H9 (cell line): ENCODE measurements at regions not wholly inside any gene's neighbourhood (a gene's known extent, or its start where the extent isn't known, plus 50 kb on each side); places are given as distances from the start of the nearest gene placed in this dataset.

Source experiments
- DNase-seq: peaks from one replicate; pipeline ENCODE4 v3.0.0-alpha.2; 2017
- H2AFZ ChIP-seq: one replicate; pipeline ENCODE4 v1.6.1; 2013; ENCODE audit warnings: mild to moderate bottlenecking, low read length, control low read depth, moderate library complexity
- H2AK5ac ChIP-seq: 2 replicates; pipeline ENCODE4 v1.6.1; 2013; ENCODE audit warnings: low read length, control low read depth, mixed read lengths; ENCODE audit not compliant: insufficient read length
- H2BK120ac ChIP-seq: one replicate; pipeline ENCODE4 v1.6.1; 2013; ENCODE audit warnings: low read depth, mild to moderate bottlenecking, low read length, control low read depth, inconsistent platforms; ENCODE audit not compliant: poor library complexity, severe bottlenecking
- H2BK12ac ChIP-seq: 2 replicates; pipeline ENCODE4 v1.6.1; 2013; ENCODE audit warnings: low read length, control low read depth, mixed read lengths, low read depth; ENCODE audit not compliant: insufficient read length
- H2BK15ac ChIP-seq: 2 replicates; pipeline ENCODE4 v1.6.1; 2013; ENCODE audit warnings: low read depth, low read length, control low read depth
- H2BK20ac ChIP-seq: one replicate; pipeline ENCODE4 v1.6.1; 2013; ENCODE audit warnings: low read depth, mild to moderate bottlenecking, low read length, control low read depth, inconsistent platforms; ENCODE audit not compliant: poor library complexity, severe bottlenecking
- H2BK5ac ChIP-seq: 2 replicates; pipeline ENCODE4 v1.6.1; 2013; ENCODE audit warnings: low read length, control low read depth, mixed read lengths; ENCODE audit not compliant: insufficient read length
- H3K14ac ChIP-seq: 2 replicates; pipeline ENCODE4 v1.6.1; 2013; ENCODE audit warnings: low read length, control low read depth; ENCODE audit not compliant: insufficient read depth
- H3K18ac ChIP-seq: 2 replicates; pipeline ENCODE4 v1.6.1; 2013; ENCODE audit warnings: low read depth, mild to moderate bottlenecking, mixed read lengths, low read length, control low read depth; ENCODE audit not compliant: insufficient read length
- H3K23ac ChIP-seq: 2 replicates; pipeline ENCODE4 v1.6.1; 2013; ENCODE audit warnings: low read length, control low read depth, mixed read lengths, low read depth; ENCODE audit not compliant: insufficient read length
- H3K23me2 ChIP-seq: 2 replicates; pipeline ENCODE4 v1.6.1; 2013; ENCODE audit warnings: low read depth, mild to moderate bottlenecking, mixed read lengths, low read length, control low read depth; ENCODE audit not compliant: insufficient read length, poor library complexity, severe bottlenecking
- H3K27ac ChIP-seq: 2 replicates; pipeline ENCODE4 v1.5.1; 2013; ENCODE audit warnings: low read length, control low read depth, mixed read lengths, low read depth; ENCODE audit not compliant: insufficient read length
- H3K27me3 ChIP-seq: 2 replicates; pipeline ENCODE4 v1.6.1; 2013; ENCODE audit warnings: low read length, control low read depth, inconsistent platforms; ENCODE audit not compliant: insufficient read depth
- H3K4ac ChIP-seq: 2 replicates; pipeline ENCODE4 v1.6.1; 2013; ENCODE audit warnings: low read depth, mild to moderate bottlenecking, control low read depth, inconsistent platforms, low read length, moderate library complexity
- H3K4me1 ChIP-seq: 2 replicates; pipeline ENCODE4 v1.6.1; 2013; ENCODE audit warnings: low read length, control low read depth, inconsistent platforms; ENCODE audit not compliant: insufficient read depth
- H3K4me2 ChIP-seq: 2 replicates; pipeline ENCODE4 v1.6.1; 2013; ENCODE audit warnings: low read length, control low read depth, mixed read lengths; ENCODE audit not compliant: insufficient read length, insufficient read depth
- H3K56ac ChIP-seq: 2 replicates; pipeline ENCODE4 v1.6.1; 2013; ENCODE audit warnings: low read depth, mild to moderate bottlenecking, mixed read lengths, low read length, control low read depth; ENCODE audit not compliant: insufficient read length
- H3K79me1 ChIP-seq: 2 replicates; pipeline ENCODE4 v1.6.1; 2013; ENCODE audit warnings: low read depth, mild to moderate bottlenecking, moderate library complexity, low read length, control low read depth, inconsistent platforms; ENCODE audit not compliant: insufficient read depth, poor library complexity, severe bottlenecking
- H3K79me2 ChIP-seq: 2 replicates; pipeline ENCODE4 v1.6.1; 2013; ENCODE audit warnings: low read length, control low read depth, inconsistent platforms; ENCODE audit not compliant: insufficient read depth
- H3K9ac ChIP-seq: 2 replicates; pipeline ENCODE4 v1.6.1; 2013; ENCODE audit warnings: low read length, control low read depth, mixed read lengths; ENCODE audit not compliant: insufficient read length; ENCODE audit errors: extremely low read depth
- H3K9me3 ChIP-seq: one replicate; pipeline ENCODE4 v1.6.1; 2013; ENCODE audit warnings: low read depth, low read length, inconsistent platforms; ENCODE audit not compliant: control insufficient read depth
- H3T11ph ChIP-seq: one replicate; pipeline ENCODE4 v1.6.1; 2013; ENCODE audit warnings: mild to moderate bottlenecking, low read length, control low read depth, inconsistent platforms
- H4K20me1 ChIP-seq: one replicate; pipeline ENCODE4 v1.6.1; 2013; ENCODE audit not compliant: control insufficient read depth, insufficient read length, insufficient read depth
- H4K5ac ChIP-seq: 2 replicates; pipeline ENCODE4 v1.6.1; 2013; ENCODE audit warnings: low read depth, mild to moderate bottlenecking, mixed read lengths, low read length, control low read depth; ENCODE audit not compliant: insufficient read length
- H4K8ac ChIP-seq: replicated peaks from 2 replicates; pipeline ENCODE4 v1.6.1; 2013; ENCODE audit warnings: low read length, control low read depth, mixed read lengths, low read depth; ENCODE audit not compliant: insufficient read length
- H4K91ac ChIP-seq: 2 replicates; pipeline ENCODE4 v1.6.1; 2013; ENCODE audit warnings: low read depth, mild to moderate bottlenecking, moderate library complexity, mixed read lengths, low read length, control low read depth; ENCODE audit not compliant: insufficient read length
- H3K27ac Mint-ChIP-seq, 3 experiments: 2 replicates in 2 of 3; 3 replicates in 1 of 3; pipeline ENCODE4 v1.8.0; 2020 to 2021; ENCODE audit warnings: mixed read lengths in 3 of 3, mild to moderate bottlenecking in 1 of 3, moderate library complexity in 1 of 3
- H3K27me3 Mint-ChIP-seq: 2 replicates; pipeline ENCODE4 v1.8.0; 2021; ENCODE audit warnings: low read depth, mild to moderate bottlenecking, moderate library complexity, mixed read lengths
- H3K36me3 Mint-ChIP-seq, 3 experiments: 2 replicates in 2 of 3; 3 replicates in 1 of 3; pipeline ENCODE4 v1.8.0; 2020 to 2021; ENCODE audit warnings: low read depth in 3 of 3, mixed read lengths in 3 of 3; ENCODE audit not compliant: insufficient read depth in 1 of 3
- H3K4me1 Mint-ChIP-seq, 2 experiments: 2 replicates each; pipeline ENCODE4 v1.8.0; 2020; ENCODE audit warnings: mixed read lengths in 2 of 2
- H3K4me3 Mint-ChIP-seq, 2 experiments: 2 replicates in 1 of 2; 3 replicates in 1 of 2; pipeline ENCODE4 v1.8.0; 2020 to 2021; ENCODE audit warnings: mild to moderate bottlenecking in 2 of 2, mixed read lengths in 2 of 2, moderate library complexity in 1 of 2
- H3K9me3 Mint-ChIP-seq, 2 experiments: 2 replicates in 1 of 2; 3 replicates in 1 of 2; pipeline ENCODE4 v1.8.0; 2020; ENCODE audit warnings: mild to moderate bottlenecking in 2 of 2, mixed read lengths in 2 of 2, moderate library complexity in 1 of 2
- CTCF ChIP-seq: fragments of 200-600 bp; sonication (generic); conservative IDR thresholded peaks from 3 replicates; pipeline ENCODE4 v1.8.0; 2021; ENCODE audit warnings: antibody characterized with exemption, mild to moderate bottlenecking
- WGBS: extraction: QIAGEN DNeasy Blood & Tissue Kit; methylation state at CpG from one replicate; pipeline ENCODE4 v1.1.7; 2013; ENCODE audit warnings: missing lambda C conversion rate, low lambda C conversion rate, mixed read lengths; ENCODE audit not compliant: insufficient read length; ENCODE audit errors: extremely low coverage; 5-methylcytosine and 5-hydroxymethylcytosine counted together

GRCh38 chr12:68560851-68561422 lies 49.8 kb upstream of the RAP1B start:
- no peak overlapping the region for H2BK5ac ChIP-seq
- H3K27ac Mint-ChIP-seq: peak overlapping the region in 2 of 3 experiments; percentile 49 to 70; a peak in 1 of 7 replicates

More at GRCh38 chr12:68560851-68561422, 49.8 kb upstream of the RAP1B start:
- Histone ChIP-seq H3K14ac (no peak overlapping the region), H4K91ac (no peak overlapping the region), H3K18ac (no peak overlapping the region), H3K56ac (no peak overlapping the region), H2AFZ (no peak overlapping the region), H2AK5ac (no peak overlapping the region), H3K79me1 (no peaks in the 10 kb centered on the region), H3K27me3 (no peaks in the 10 kb centered on the region), H3K4me1 (no peaks in the 10 kb centered on the region; the same call in 1 of the 2 replicates), H4K5ac (no peak overlapping the region), H2BK15ac (no peak overlapping the region), H3K27ac (no peak overlapping the region), H4K20me1 (no peaks in the 10 kb centered on the region), H3K4me2 (no peak overlapping the region), H3T11ph (no peak overlapping the region), H3K79me2 (no peaks in the 10 kb centered on the region), H4K8ac (no peak overlapping the region), H3K4ac (no peak overlapping the region), H3K9me3 (no peaks in the 10 kb centered on the region), H3K23me2 (no peaks in the 10 kb centered on the region), H2BK20ac (no peak overlapping the region), H3K9ac (no peak overlapping the region), H2BK12ac (no peak overlapping the region), H3K23ac (no peak overlapping the region), H2BK120ac (no peak overlapping the region)
- no peaks in the 10 kb centered on the region for H3K36me3 Mint-ChIP-seq
- DNase-seq: no peak
- H3K4me1 Mint-ChIP-seq: peaks cover 5 to 11% of the 10 kb centered on the region in 2 experiments
- no peaks in the 10 kb centered on the region for H3K9me3 Mint-ChIP-seq
- WGBS: no CpG with 5 or more reads among the region's 5 CpGs
- TF ChIP-seq CTCF: no peak
- H3K4me3 Mint-ChIP-seq: no peak overlapping the region
- H3K27me3 Mint-ChIP-seq: no peaks in the 10 kb centered on the region
